GM06990 (cell line): ENCODE measurements at regions not wholly inside any gene's neighbourhood (a gene's known extent, or its start where the extent isn't known, plus 50 kb on each side); places are given as distances from the start of the nearest gene placed in this dataset.

ENCODE experiments used
- DNase-seq: peaks from one replicate; pipeline ENCODE4 v3.0.0-alpha.2; 2011; ENCODE audit not compliant: insufficient read length; ENCODE audit errors: extremely low read depth
- H3K27me3 ChIP-seq: replicated peaks from 2 replicates; pipeline ENCODE4 v1.6.0; 2011; ENCODE audit warnings: low read length; ENCODE audit not compliant: control insufficient read depth, insufficient read depth
- H3K36me3 ChIP-seq: 2 replicates; pipeline ENCODE4 v1.5.1; 2011; ENCODE audit warnings: low read length; ENCODE audit not compliant: control insufficient read depth, insufficient read depth
- H3K4me3 ChIP-seq: replicated peaks from 2 replicates; pipeline ENCODE4 v1.5.1; 2011; ENCODE audit warnings: low read depth, mild to moderate bottlenecking, control low read depth, low read length
- TF ChIP-seq, protein P1 (sequence below): IDR thresholded peaks from 2 replicates; pipeline ENCODE4 v1.5.1; 2011; ENCODE audit warnings: low read length, control low read depth, mild to moderate bottlenecking, inconsistent platforms; ENCODE audit not compliant: insufficient read depth, poor library complexity, severe bottlenecking

DNA sequence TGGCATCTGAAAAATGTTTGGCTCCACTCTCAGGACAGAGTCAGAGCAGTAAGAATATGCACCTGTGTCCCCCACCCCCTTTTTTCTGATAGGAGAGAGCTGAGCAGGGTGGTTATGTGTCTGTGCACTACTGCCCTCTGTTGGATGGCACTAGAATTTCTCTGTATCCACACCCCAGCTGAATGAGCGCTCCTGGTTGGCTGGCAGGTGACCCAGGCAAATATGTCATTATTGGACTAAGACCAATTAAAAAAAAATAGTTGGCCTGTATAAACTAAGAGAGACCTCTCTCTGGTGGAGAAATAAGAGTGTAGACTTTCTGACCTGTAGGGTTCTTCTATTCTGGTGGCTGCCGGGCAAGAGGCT, 107.0 kb downstream of the PTCSC3 start:
- Histone ChIP-seq H3K27me3 (no peaks in the 10 kb centered on the region), H3K4me3 (no peak overlapping the region), H3K36me3 (no peaks in the 10 kb centered on the region)
- TF ChIP-seq, protein P1, sequence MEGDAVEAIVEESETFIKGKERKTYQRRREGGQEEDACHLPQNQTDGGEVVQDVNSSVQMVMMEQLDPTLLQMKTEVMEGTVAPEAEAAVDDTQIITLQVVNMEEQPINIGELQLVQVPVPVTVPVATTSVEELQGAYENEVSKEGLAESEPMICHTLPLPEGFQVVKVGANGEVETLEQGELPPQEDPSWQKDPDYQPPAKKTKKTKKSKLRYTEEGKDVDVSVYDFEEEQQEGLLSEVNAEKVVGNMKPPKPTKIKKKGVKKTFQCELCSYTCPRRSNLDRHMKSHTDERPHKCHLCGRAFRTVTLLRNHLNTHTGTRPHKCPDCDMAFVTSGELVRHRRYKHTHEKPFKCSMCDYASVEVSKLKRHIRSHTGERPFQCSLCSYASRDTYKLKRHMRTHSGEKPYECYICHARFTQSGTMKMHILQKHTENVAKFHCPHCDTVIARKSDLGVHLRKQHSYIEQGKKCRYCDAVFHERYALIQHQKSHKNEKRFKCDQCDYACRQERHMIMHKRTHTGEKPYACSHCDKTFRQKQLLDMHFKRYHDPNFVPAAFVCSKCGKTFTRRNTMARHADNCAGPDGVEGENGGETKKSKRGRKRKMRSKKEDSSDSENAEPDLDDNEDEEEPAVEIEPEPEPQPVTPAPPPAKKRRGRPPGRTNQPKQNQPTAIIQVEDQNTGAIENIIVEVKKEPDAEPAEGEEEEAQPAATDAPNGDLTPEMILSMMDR: peak; percentile 80
- DNase-seq: peak; percentile 3

DNA sequence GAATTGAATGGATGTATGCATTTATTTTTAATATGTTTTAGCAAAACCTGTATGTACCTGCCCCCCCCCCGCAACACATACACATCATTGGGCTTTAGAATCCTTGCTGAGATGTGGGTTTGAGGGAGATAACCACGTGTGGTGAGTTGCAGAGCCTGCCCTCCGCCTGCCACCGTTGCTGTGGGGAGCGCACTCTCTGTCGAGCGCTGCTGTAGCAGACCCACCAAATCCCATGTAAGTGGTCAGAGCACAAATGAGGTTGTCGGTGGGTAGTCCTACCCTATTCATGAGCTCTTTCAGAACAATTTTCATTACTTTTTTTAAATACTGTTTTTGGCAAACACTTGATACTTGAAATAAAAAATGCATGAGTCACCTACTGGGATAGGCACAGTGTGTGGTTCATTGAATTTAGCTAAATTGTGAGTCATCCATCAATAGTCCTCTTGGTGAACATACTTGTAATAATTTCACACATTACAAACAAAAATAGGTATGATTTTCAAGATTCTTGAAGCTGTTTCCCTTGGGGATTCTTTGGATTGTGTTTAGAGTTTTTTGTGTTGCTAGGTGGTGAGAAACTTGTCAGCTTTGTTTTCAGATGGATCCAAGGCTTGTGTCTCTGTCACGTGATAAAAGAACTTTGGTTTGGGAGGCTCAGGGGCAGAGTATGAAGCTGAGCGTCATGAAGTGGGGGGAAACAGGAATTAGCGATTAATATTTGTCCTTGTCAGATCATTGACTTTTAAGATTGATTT, 107.6 kb downstream of the PTCSC3 start:
- Histone ChIP-seq H3K4me3 (no peak overlapping the region), H3K36me3 (no peaks in the 10 kb centered on the region), H3K27me3 (no peaks in the 10 kb centered on the region)
- DNase-seq: no peak
- TF ChIP-seq, protein P1: no peak

DNA sequence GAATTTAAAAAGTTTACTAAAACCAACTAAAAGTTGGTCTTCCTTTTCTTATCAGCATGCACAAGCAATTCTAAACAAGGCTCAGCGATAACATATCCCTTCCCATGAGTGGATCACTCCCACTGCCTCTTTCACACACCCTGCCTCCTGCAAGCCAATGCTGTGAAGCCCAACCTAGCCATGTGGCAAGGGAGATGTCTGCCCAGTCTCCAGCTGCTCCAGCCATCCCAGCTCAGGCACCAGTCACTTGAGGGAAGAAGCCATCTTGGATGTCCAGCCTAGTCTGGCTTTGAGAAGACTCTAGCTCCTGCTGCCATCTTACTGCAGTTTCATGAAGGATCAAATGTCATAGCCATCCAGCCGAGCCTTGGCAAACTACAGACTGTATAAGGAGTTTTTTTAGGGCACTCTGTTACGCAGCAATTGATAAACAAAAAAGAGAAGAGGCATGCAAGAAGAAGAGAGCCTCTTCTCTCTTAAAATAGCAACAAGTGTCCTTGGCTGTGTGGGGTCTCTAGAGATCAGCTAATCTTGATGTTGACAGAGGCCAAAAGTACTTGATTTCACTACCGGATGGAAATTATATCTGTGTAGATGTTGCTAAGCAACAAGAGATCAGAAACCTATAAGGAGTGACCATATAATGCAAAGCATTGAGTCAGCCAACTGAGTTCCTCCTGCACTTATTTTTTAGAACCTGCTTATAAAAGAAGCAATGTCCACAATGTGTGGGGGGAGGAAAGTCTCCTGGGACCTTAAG, 108.9 kb downstream of the PTCSC3 start:
- Histone ChIP-seq H3K27me3 (no peaks in the 10 kb centered on the region), H3K4me3 (no peak overlapping the region), H3K36me3 (no peaks in the 10 kb centered on the region)
- DNase-seq: no peak
- TF ChIP-seq, protein P1: no peak

DNA sequence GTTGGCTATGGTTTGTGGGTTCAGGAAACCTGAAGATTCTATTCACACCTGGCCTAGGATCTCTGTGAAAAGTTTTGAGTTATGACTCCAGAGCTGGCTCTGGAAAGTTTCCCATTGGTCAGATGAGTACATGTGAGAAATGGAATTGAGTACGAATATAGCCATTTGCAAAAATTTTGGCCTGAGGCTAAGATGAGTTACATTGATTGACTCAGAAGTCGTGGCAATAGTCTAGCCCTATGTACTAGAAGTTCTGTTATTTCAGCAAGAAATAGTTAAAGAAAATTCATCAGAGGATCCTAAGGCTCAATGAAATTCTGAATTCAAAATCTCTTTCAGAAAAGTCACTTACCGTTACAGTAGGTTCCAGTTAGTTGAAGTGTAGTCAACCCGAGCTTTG, 109.9 kb downstream of the PTCSC3 start:
- no peak for DNase-seq
- TF ChIP-seq, protein P1: no peak

DNA sequence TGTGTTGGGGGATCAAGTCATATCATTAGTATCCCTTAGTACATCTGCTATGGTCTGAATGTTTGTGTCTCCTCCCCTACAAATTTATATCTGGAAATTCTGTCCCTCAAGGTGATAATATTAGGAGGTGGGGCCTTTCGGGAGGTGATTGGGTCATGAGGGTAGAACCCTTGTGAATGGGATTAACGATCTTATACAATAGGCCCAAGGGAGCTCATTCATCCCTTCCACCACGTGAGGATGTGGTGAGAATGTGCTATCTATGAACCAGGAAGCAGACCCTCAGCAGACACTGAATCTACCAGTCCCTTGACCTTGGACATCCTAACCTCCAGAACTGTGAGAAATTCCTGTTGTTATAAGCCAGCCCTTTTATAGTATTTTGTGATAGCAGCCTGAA, 110.7 kb downstream of the PTCSC3 start:
- Histone ChIP-seq H3K27me3 (no peaks in the 10 kb centered on the region), H3K36me3 (no peaks in the 10 kb centered on the region), H3K4me3 (no peak overlapping the region)
- no peak for DNase-seq
- TF ChIP-seq, protein P1: no peak

More for the DNA sequence above, 109.9 kb downstream of the PTCSC3 start:
- H3K4me3 ChIP-seq: no peak overlapping the region
- H3K36me3 ChIP-seq: no peaks in the 10 kb centered on the region
- H3K27me3 ChIP-seq: no peaks in the 10 kb centered on the region
